ENCODE measurements at regions not wholly inside any gene's neighbourhood (a gene's known extent, or its start where the extent isn't known, plus 50 kb on each side); places are given as distances from the start of the nearest gene placed in this dataset.
A peak's percentile ranks its signal among the peaks of the same experiment; 100 is the strongest.

DNA sequence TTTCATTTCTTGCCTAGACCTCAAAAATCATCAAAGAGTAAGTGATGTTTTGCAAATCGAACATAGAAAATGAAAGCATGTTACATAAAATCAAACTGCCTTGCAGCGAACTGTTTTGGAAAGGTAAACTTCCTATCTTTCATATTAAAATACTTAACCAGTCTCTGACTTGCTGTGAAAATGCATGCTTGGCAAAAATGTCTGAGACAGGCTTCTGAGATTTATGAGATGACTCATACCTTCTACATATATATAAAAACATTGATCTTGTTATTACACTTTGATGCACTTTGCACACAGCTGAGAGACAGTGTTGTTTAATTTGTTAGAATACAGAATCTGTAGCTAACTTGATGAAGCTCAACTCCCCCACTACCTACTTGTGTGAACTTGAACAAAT is 179.1 kb downstream of the KITLG start:
- peaks cover 2% of the 10 kb centered on the region for H3K9me3 Mint-ChIP-seq (ENCODE audit: unreplicated experiment)
- TF ChIP-seq, protein P1, sequence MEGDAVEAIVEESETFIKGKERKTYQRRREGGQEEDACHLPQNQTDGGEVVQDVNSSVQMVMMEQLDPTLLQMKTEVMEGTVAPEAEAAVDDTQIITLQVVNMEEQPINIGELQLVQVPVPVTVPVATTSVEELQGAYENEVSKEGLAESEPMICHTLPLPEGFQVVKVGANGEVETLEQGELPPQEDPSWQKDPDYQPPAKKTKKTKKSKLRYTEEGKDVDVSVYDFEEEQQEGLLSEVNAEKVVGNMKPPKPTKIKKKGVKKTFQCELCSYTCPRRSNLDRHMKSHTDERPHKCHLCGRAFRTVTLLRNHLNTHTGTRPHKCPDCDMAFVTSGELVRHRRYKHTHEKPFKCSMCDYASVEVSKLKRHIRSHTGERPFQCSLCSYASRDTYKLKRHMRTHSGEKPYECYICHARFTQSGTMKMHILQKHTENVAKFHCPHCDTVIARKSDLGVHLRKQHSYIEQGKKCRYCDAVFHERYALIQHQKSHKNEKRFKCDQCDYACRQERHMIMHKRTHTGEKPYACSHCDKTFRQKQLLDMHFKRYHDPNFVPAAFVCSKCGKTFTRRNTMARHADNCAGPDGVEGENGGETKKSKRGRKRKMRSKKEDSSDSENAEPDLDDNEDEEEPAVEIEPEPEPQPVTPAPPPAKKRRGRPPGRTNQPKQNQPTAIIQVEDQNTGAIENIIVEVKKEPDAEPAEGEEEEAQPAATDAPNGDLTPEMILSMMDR (IDR thresholded peaks at IDR 0.05; ENCODE audit: insufficient read depth, low read depth, low read length): no peak
- TF ChIP-seq EZH2 (IDR thresholded peaks at IDR 0.05; ENCODE audit: insufficient read depth, low read length): no peak
- H3K27me3 Mint-ChIP-seq (ENCODE audit: low read depth, unreplicated experiment): no peaks in the 10 kb centered on the region
- peak overlapping the region; percentile 28 for H3K4me2 ChIP-seq (ENCODE audit: low read length)
- H3K27me3 ChIP-seq (ENCODE audit: insufficient read depth, low read length): no peaks in the 10 kb centered on the region
- FAIRE-seq: no peak
- no peaks in the 10 kb centered on the region for H3K79me2 ChIP-seq (ENCODE audit: insufficient read depth, low read length)
- no peaks in the 10 kb centered on the region for H4K20me1 ChIP-seq (ENCODE audit: insufficient read depth, low read length)
- DNase-seq (ENCODE audit: low read depth): peak; percentile 22
- H3K27ac Mint-ChIP-seq (ENCODE audit: unreplicated experiment): no peak overlapping the region
- no peak overlapping the region for H3K4me3 ChIP-seq (ENCODE audit: insufficient read depth, low read depth, low read length)
- H3K4me1 Mint-ChIP-seq (ENCODE audit: low read depth, unreplicated experiment): no peaks in the 10 kb centered on the region
- no peak overlapping the region for H3K4me3 Mint-ChIP-seq (ENCODE audit: unreplicated experiment)
- no peaks in the 10 kb centered on the region for H3K9me3 ChIP-seq (ENCODE audit: insufficient read depth, low read depth, low read length)
- H3K4me1 ChIP-seq (ENCODE audit: insufficient read depth, low read length): no peaks in the 10 kb centered on the region
- H2AFZ ChIP-seq (ENCODE audit: low read depth, low read length): no peak overlapping the region
- H3K36me3 ChIP-seq (ENCODE audit: insufficient read depth, low read length): no peaks in the 10 kb centered on the region
- H3K27ac ChIP-seq (ENCODE audit: low read depth, low read length): no peak overlapping the region
- no peak overlapping the region for H3K9ac ChIP-seq (ENCODE audit: low read length)
- no peaks in the 10 kb centered on the region for H3K36me3 Mint-ChIP-seq (ENCODE audit: low read depth, unreplicated experiment)

DNA sequence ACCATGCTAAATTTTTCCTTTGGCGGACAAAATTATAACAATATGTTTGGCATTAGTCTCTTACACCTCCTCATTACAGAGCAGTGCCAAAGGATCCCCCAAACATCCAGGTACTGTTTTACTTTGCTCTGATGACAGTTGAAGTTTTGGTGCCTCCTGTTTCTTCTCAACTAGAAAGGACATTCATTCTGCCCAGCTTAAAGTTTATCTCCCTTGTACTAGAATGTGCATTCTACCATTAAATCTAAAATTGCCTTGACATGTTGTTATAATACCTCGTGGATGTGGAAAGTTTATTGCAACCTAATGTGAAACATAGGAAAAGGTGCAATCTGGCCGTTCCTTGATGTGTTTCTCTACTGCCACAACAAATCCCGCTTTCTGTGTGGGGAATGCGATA is 173.4 kb downstream of the KITLG start:
- Histone ChIP-seq H3K27ac (ENCODE audit: low read depth, low read length) (no peak overlapping the region), H4K20me1 (ENCODE audit: insufficient read depth, low read length) (no peaks in the 10 kb centered on the region), H3K9me3 (ENCODE audit: insufficient read depth, low read depth, low read length) (no peaks in the 10 kb centered on the region), H3K36me3 (ENCODE audit: insufficient read depth, low read length) (no peaks in the 10 kb centered on the region), H3K4me2 (ENCODE audit: low read length) (no peak overlapping the region), H3K9ac (ENCODE audit: low read length) (no peak overlapping the region), H3K27me3 (ENCODE audit: insufficient read depth, low read length) (no peaks in the 10 kb centered on the region), H3K4me1 (ENCODE audit: insufficient read depth, low read length) (no peaks in the 10 kb centered on the region), H2AFZ (ENCODE audit: low read depth, low read length) (no peak overlapping the region), H3K79me2 (ENCODE audit: insufficient read depth, low read length) (no peaks in the 10 kb centered on the region), H3K4me3 (ENCODE audit: insufficient read depth, low read depth, low read length) (no peak overlapping the region)
- no peak for TF ChIP-seq EZH2 (IDR thresholded peaks at IDR 0.05; ENCODE audit: insufficient read depth, low read length)
- TF ChIP-seq, protein P1 (IDR thresholded peaks at IDR 0.05; ENCODE audit: insufficient read depth, low read depth, low read length): no peak
- peaks cover 2% of the 10 kb centered on the region for H3K9me3 Mint-ChIP-seq (ENCODE audit: unreplicated experiment)
- H3K36me3 Mint-ChIP-seq (ENCODE audit: low read depth, unreplicated experiment): no peaks in the 10 kb centered on the region
- H3K4me1 Mint-ChIP-seq (ENCODE audit: low read depth, unreplicated experiment): no peaks in the 10 kb centered on the region
- no peak for DNase-seq (ENCODE audit: low read depth)
- no peak overlapping the region for H3K27ac Mint-ChIP-seq (ENCODE audit: unreplicated experiment)
- no peak for FAIRE-seq
- H3K27me3 Mint-ChIP-seq (ENCODE audit: low read depth, unreplicated experiment): no peaks in the 10 kb centered on the region
- no peak overlapping the region for H3K4me3 Mint-ChIP-seq (ENCODE audit: unreplicated experiment)

DNA sequence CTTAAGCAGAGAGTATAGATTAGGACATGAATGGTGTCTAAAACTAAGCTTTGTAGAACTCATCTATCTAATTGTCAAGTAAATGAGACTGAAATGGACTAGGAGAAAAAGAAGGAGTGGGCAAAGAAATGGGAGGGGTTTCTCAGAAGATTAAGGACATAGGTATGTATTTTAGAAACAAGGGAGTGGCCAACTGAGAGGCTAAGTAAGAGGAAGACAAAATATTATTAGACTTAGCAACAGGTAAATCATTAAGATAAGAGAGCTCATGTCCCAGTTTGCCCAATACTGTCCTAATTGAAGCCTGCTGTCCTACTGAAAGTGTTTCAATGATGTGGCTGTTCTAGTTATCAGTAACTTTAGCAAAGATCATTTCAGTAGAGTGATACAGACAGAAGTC is 171.4 kb downstream of the KITLG start:
- FAIRE-seq: no peak
- Mint-ChIP-seq H3K9me3 (ENCODE audit: unreplicated experiment) (no peaks in the 10 kb centered on the region), H3K27ac (ENCODE audit: unreplicated experiment) (no peak overlapping the region), H3K27me3 (ENCODE audit: low read depth, unreplicated experiment) (no peaks in the 10 kb centered on the region), H3K4me3 (ENCODE audit: unreplicated experiment) (no peak overlapping the region), H3K4me1 (ENCODE audit: low read depth, unreplicated experiment) (peaks cover 5% of the 10 kb centered on the region), H3K36me3 (ENCODE audit: low read depth, unreplicated experiment) (no peaks in the 10 kb centered on the region)
- no peak overlapping the region for H3K4me3 ChIP-seq (ENCODE audit: insufficient read depth, low read depth, low read length)
- H3K4me2 ChIP-seq (ENCODE audit: low read length): no peak overlapping the region
- TF ChIP-seq, protein P1 (IDR thresholded peaks at IDR 0.05; ENCODE audit: insufficient read depth, low read depth, low read length): no peak
- TF ChIP-seq EZH2 (IDR thresholded peaks at IDR 0.05; ENCODE audit: insufficient read depth, low read length): no peak
- no peak overlapping the region for H3K27ac ChIP-seq (ENCODE audit: low read depth, low read length)
- H3K9ac ChIP-seq (ENCODE audit: low read length): no peak overlapping the region
- no peaks in the 10 kb centered on the region for H3K79me2 ChIP-seq (ENCODE audit: insufficient read depth, low read length)
- H2AFZ ChIP-seq (ENCODE audit: low read depth, low read length): no peak overlapping the region
- no peak for DNase-seq (ENCODE audit: low read depth)
- H3K36me3 ChIP-seq (ENCODE audit: insufficient read depth, low read length): no peaks in the 10 kb centered on the region
- no peaks in the 10 kb centered on the region for H3K4me1 ChIP-seq (ENCODE audit: insufficient read depth, low read length)
- no peaks in the 10 kb centered on the region for H4K20me1 ChIP-seq (ENCODE audit: insufficient read depth, low read length)
- H3K9me3 ChIP-seq (ENCODE audit: insufficient read depth, low read depth, low read length): no peaks in the 10 kb centered on the region
- no peaks in the 10 kb centered on the region for H3K27me3 ChIP-seq (ENCODE audit: insufficient read depth, low read length)

All from astrocyte (in vitro differentiated cells and primary cell).